Neural progenitor cell (in vitro differentiated cells): ENCODE measurements at regions not wholly inside any gene's neighbourhood (a gene's known extent, or its start where the extent isn't known, plus 50 kb on each side); places are given as distances from the start of the nearest gene placed in this dataset.
"Not testable (repeated sequence)": the region's sequence is repeated elsewhere in the genome, so short reads cannot be mapped to it uniquely, and the experiment has no call there.

ENCODE experiments used
- DNase-seq: peaks from one replicate; pipeline ENCODE4 v3.0.0-alpha.2; 2016; ENCODE audit warnings: low spot score
- H2AFZ ChIP-seq: fragments of 200-600 bp; sonication (generic); replicated peaks from 2 replicates; pipeline ENCODE4 v1.6.1; 2016; ENCODE audit warnings: antibody characterized with exemption
- H3F3A ChIP-seq: fragments of 200-600 bp; sonication (generic); 2 replicates; pipeline ENCODE4 v1.6.1; 2016; ENCODE audit warnings: antibody characterized with exemption, low read depth
- H3K27ac ChIP-seq: fragments of 200-600 bp; sonication (generic); 2 replicates; pipeline ENCODE4 v1.5.1; 2016; ENCODE audit warnings: mild to moderate bottlenecking
- H3K27me3 ChIP-seq: fragments of 200-600 bp; sonication (generic); 2 replicates; pipeline ENCODE4 v1.6.1; 2016; ENCODE audit warnings: mild to moderate bottlenecking, moderate library complexity
- H3K36me3 ChIP-seq: fragments of 200-600 bp; sonication (generic); 2 replicates; pipeline ENCODE4 v1.5.1; 2016
- H3K4me1 ChIP-seq: fragments of 200-600 bp; sonication (generic); 2 replicates; pipeline ENCODE4 v1.6.1; 2016; ENCODE audit warnings: mixed run types
- H3K4me2 ChIP-seq: fragments of 200-600 bp; sonication (generic); 2 replicates; pipeline ENCODE4 v1.6.1; 2016
- H3K4me3 ChIP-seq: fragments of 200-600 bp; sonication (generic); 2 replicates; pipeline ENCODE4 v1.5.1; 2016
- H3K79me2 ChIP-seq: fragments of 200-600 bp; sonication (generic); 2 replicates; pipeline ENCODE4 v1.6.1; 2016; ENCODE audit warnings: low read depth
- H3K9ac ChIP-seq: fragments of 200-600 bp; sonication (generic); 2 replicates; pipeline ENCODE4 v1.6.1; 2016
- H3K9me3 ChIP-seq: fragments of 200-600 bp; sonication (generic); 2 replicates; pipeline ENCODE4 v1.5.1; 2016; ENCODE audit warnings: low read depth
- H4K20me1 ChIP-seq: fragments of 200-600 bp; sonication (generic); 2 replicates; pipeline ENCODE4 v1.6.1; 2016; ENCODE audit warnings: low read depth
- H3K27ac Mint-ChIP-seq: 3 replicates; pipeline ENCODE4 v1.8.0; 2021; ENCODE audit warnings: mixed read lengths
- H3K27me3 Mint-ChIP-seq: 2 replicates; pipeline ENCODE4 v1.8.0; 2022; ENCODE audit warnings: low read depth, mild to moderate bottlenecking, inconsistent platforms, moderate library complexity, mixed read lengths; ENCODE audit not compliant: insufficient read depth
- H3K36me3 Mint-ChIP-seq: 3 replicates; pipeline ENCODE4 v1.8.0; 2021; ENCODE audit warnings: mixed read lengths
- H3K4me1 Mint-ChIP-seq: 3 replicates; pipeline ENCODE4 v1.8.0; 2021; ENCODE audit warnings: mixed read lengths
- H3K4me3 Mint-ChIP-seq: 3 replicates; pipeline ENCODE4 v1.8.0; 2021; ENCODE audit warnings: mild to moderate bottlenecking, moderate library complexity, mixed read lengths
- H3K9me3 Mint-ChIP-seq: 3 replicates; pipeline ENCODE4 v1.8.0; 2020; ENCODE audit warnings: mixed read lengths
- CTCF ChIP-seq: fragments of 200-600 bp; sonication (generic); IDR thresholded peaks from 2 replicates; pipeline ENCODE4 v1.5.1; 2017; ENCODE audit warnings: antibody characterized with exemption, mild to moderate bottlenecking
- EZH2 ChIP-seq: fragments of 200-600 bp; sonication (generic); IDR thresholded peaks from 2 replicates; pipeline ENCODE4 v1.6.1; 2017; ENCODE audit warnings: antibody characterized with exemption, mild to moderate bottlenecking, moderate library complexity
- EZH2phosphoT487 ChIP-seq: fragments of 200-600 bp; sonication (generic); IDR thresholded peaks from 2 replicates; pipeline ENCODE4 v1.6.1; 2017; ENCODE audit warnings: antibody characterized with exemption

GRCh38 chr5:157951673-157952373 is 92.9 kb upstream of the CLINT1 start:
- no peaks in the 10 kb centered on the region for H3K27me3 ChIP-seq
- no peaks in the 10 kb centered on the region for H3F3A ChIP-seq
- Mint-ChIP-seq H3K9me3 (peaks cover 2% of the 10 kb centered on the region), H3K36me3 (no peaks in the 10 kb centered on the region), H3K4me3 (no peak overlapping the region), H3K4me1 (peaks cover 6% of the 10 kb centered on the region), H3K27me3 (no peaks in the 10 kb centered on the region), H3K27ac (no peak overlapping the region)
- no peak overlapping the region for H3K4me2 ChIP-seq
- DNase-seq: no peak
- no peaks in the 10 kb centered on the region for H3K79me2 ChIP-seq
- H4K20me1 ChIP-seq: no peaks in the 10 kb centered on the region
- no peak overlapping the region for H3K4me3 ChIP-seq
- H2AFZ ChIP-seq: no peak overlapping the region
- TF ChIP-seq EZH2 (no peak), CTCF (no peak), EZH2phosphoT487 (no peak)
- H3K9ac ChIP-seq: no peak overlapping the region
- no peaks in the 10 kb centered on the region for H3K36me3 ChIP-seq
- no peaks in the 10 kb centered on the region for H3K9me3 ChIP-seq
- H3K27ac ChIP-seq: no peak overlapping the region
- peaks cover 3% of the 10 kb centered on the region for H3K4me1 ChIP-seq

- H3K9me3 ChIP-seq: no peaks in the 10 kb centered on the region
- H3K79me2 ChIP-seq: no peaks in the 10 kb centered on the region
- no peak overlapping the region for H3K9ac ChIP-seq
- DNase-seq: no peak
- TF ChIP-seq EZH2phosphoT487: no peak
- Mint-ChIP-seq H3K27me3 (no peaks in the 10 kb centered on the region), H3K36me3 (no peaks in the 10 kb centered on the region), H3K4me3 (no peak overlapping the region), H3K4me1 (peaks cover 6% of the 10 kb centered on the region), H3K9me3 (peaks cover 2% of the 10 kb centered on the region), H3K27ac (peak overlapping the region; percentile 61)
- peaks cover 3% of the 10 kb centered on the region for H3K4me1 ChIP-seq
- H3K27me3 ChIP-seq: no peaks in the 10 kb centered on the region
- H3F3A ChIP-seq: no peaks in the 10 kb centered on the region
- H3K4me3 ChIP-seq: no peak overlapping the region
- no peaks in the 10 kb centered on the region for H4K20me1 ChIP-seq
- no peak overlapping the region for H3K27ac ChIP-seq
- no peaks in the 10 kb centered on the region for H3K36me3 ChIP-seq
- no peak overlapping the region for H2AFZ ChIP-seq
- no peak overlapping the region for H3K4me2 ChIP-seq
Observed at GRCh38 chr5:157949520-157949919, 90.6 kb upstream of the CLINT1 start.

- Histone ChIP-seq H2AFZ (peak overlapping the region; percentile 84), H3K27ac (no peak overlapping the region), H3K4me2 (peak overlapping the region; percentile 16), H3K9me3 (no peaks in the 10 kb centered on the region), H3K4me3 (no peak overlapping the region), H3K4me1 (peaks cover 3% of the 10 kb centered on the region), H3K36me3 (no peaks in the 10 kb centered on the region), H3F3A (no peaks in the 10 kb centered on the region), H3K27me3 (no peaks in the 10 kb centered on the region), H3K9ac (no peak overlapping the region), H4K20me1 (no peaks in the 10 kb centered on the region), H3K79me2 (no peaks in the 10 kb centered on the region)
- Mint-ChIP-seq H3K4me3 (no peak overlapping the region), H3K36me3 (no peaks in the 10 kb centered on the region), H3K27me3 (no peaks in the 10 kb centered on the region), H3K27ac (peak overlapping the region; percentile 92), H3K9me3 (peaks cover 2% of the 10 kb centered on the region), H3K4me1 (peaks cover 6% of the 10 kb centered on the region)
- peak; percentile 92 for DNase-seq
- peak; percentile 83 for TF ChIP-seq CTCF
- TF ChIP-seq EZH2phosphoT487: no peak
Observed at GRCh38 chr5:157948738-157949410, 89.9 kb upstream of the CLINT1 start.

GRCh38 chr5:157947156-157947555 is 88.2 kb upstream of the CLINT1 start:
- H3K9ac ChIP-seq: no peak overlapping the region
- H3K4me1 Mint-ChIP-seq: peaks cover 6% of the 10 kb centered on the region
- no peaks in the 10 kb centered on the region for H3K79me2 ChIP-seq
- no peaks in the 10 kb centered on the region for H3K36me3 ChIP-seq
- no peaks in the 10 kb centered on the region for H3K27me3 ChIP-seq
- H3K9me3 ChIP-seq: no peaks in the 10 kb centered on the region
- H3K27ac ChIP-seq: no peak overlapping the region
- no peak overlapping the region for H3K4me3 Mint-ChIP-seq
- H3K27ac Mint-ChIP-seq: no peak overlapping the region
- peaks cover 3% of the 10 kb centered on the region for H3K4me1 ChIP-seq
- no peak overlapping the region for H3K4me3 ChIP-seq
- TF ChIP-seq CTCF (no peak), EZH2 (no peak), EZH2phosphoT487 (no peak)
- H3K36me3 Mint-ChIP-seq: no peaks in the 10 kb centered on the region
- peaks cover 1% of the 10 kb centered on the region for H3K9me3 Mint-ChIP-seq
- no peak overlapping the region for H2AFZ ChIP-seq
- no peaks in the 10 kb centered on the region for H3F3A ChIP-seq
- H3K4me2 ChIP-seq: no peak overlapping the region
- no peak for DNase-seq
- H3K27me3 Mint-ChIP-seq: no peaks in the 10 kb centered on the region
- no peaks in the 10 kb centered on the region for H4K20me1 ChIP-seq

GRCh38 chr5:157945822-157946221 is 86.9 kb upstream of the CLINT1 start:
- not testable (repeated sequence) for H3F3A ChIP-seq, H3K36me3 Mint-ChIP-seq, H3K4me1 Mint-ChIP-seq, H3K4me3 Mint-ChIP-seq, H3K4me3 ChIP-seq, H3K27ac Mint-ChIP-seq, DNase-seq, H3K4me2 ChIP-seq, H3K27me3 Mint-ChIP-seq, H3K9ac ChIP-seq, H3K36me3 ChIP-seq, H3K4me1 ChIP-seq, H3K27me3 ChIP-seq, H4K20me1 ChIP-seq, H3K9me3 Mint-ChIP-seq, H3K27ac ChIP-seq, H3K79me2 ChIP-seq, H3K9me3 ChIP-seq, H2AFZ ChIP-seq
